Liver (tissue), 6 donors: ENCODE measurements at regions not wholly inside any gene's neighbourhood (a gene's known extent, or its start where the extent isn't known, plus 50 kb on each side); places are given as distances from the start of the nearest gene placed in this dataset.

Source experiments
- DNase-seq: peaks from one replicate; pipeline ENCODE4 v3.0.0-alpha.2; 2017; ENCODE audit warnings: low spot score
- H3K27ac ChIP-seq, 2 donors: one replicate each; pipeline ENCODE4 v1.7.0; 2013; ENCODE audit warnings: inconsistent platforms in 2 of 2, low read length in 2 of 2, control low read depth in 1 of 2, low read depth in 1 of 2, mild to moderate bottlenecking in 1 of 2
- H3K27me3 ChIP-seq, 4 donors: one replicate each; pipeline versions ENCODE4 v1.6.1 to v1.7.0; 2013; ENCODE audit warnings: low read length in 3 of 4, inconsistent platforms in 1 of 4, mild to moderate bottlenecking in 1 of 4, moderate library complexity in 1 of 4; ENCODE audit not compliant: control insufficient read depth in 4 of 4, insufficient read depth in 4 of 4
- H3K36me3 ChIP-seq, 4 donors: one replicate each; pipeline versions ENCODE4 v1.6.1 to v1.7.0; 2013; ENCODE audit warnings: low read length in 3 of 4, mild to moderate bottlenecking in 3 of 4, low read depth in 1 of 4, moderate library complexity in 1 of 4; ENCODE audit not compliant: control insufficient read depth in 4 of 4, insufficient read depth in 3 of 4
- H3K4me1 ChIP-seq, 4 donors: one replicate each; pipeline versions ENCODE4 v1.6.1 to v1.7.0; 2013; ENCODE audit warnings: low read length in 3 of 4, mild to moderate bottlenecking in 3 of 4, moderate library complexity in 1 of 4; ENCODE audit not compliant: control insufficient read depth in 4 of 4, insufficient read depth in 4 of 4
- H3K4me3 ChIP-seq, 3 donors: one replicate each; pipeline versions ENCODE4 v1.6.1 to v1.7.0; 2013; ENCODE audit warnings: low read length in 3 of 3, control low read depth in 1 of 3, low read depth in 1 of 3, mild to moderate bottlenecking in 1 of 3
- H3K9ac ChIP-seq, 2 donors: one replicate each; pipeline ENCODE4 v1.7.0; 2013; ENCODE audit warnings: low read length in 2 of 2, mild to moderate bottlenecking in 2 of 2, moderate library complexity in 2 of 2, control low read depth in 1 of 2, low read depth in 1 of 2
- H3K9me3 ChIP-seq, 4 donors: one replicate each; pipeline versions ENCODE4 v1.6.1 to v1.7.0; 2013; ENCODE audit warnings: low read length in 3 of 4; ENCODE audit not compliant: control insufficient read depth in 4 of 4
- GABPA ChIP-seq, 2 donors: IDR thresholded peaks in 1 of 2; conservative IDR thresholded peaks in 1 of 2; 2 replicates each; pipeline ENCODE4 v1.6.1; 2016; ENCODE audit warnings: antibody characterized with exemption in 2 of 2, mild to moderate bottlenecking in 1 of 2, moderate library complexity in 1 of 2
- HNF4A ChIP-seq, 2 donors: conservative IDR thresholded peaks; 2 replicates each; pipeline ENCODE4 v1.6.1; 2016; ENCODE audit warnings: antibody characterized with exemption in 2 of 2, mild to moderate bottlenecking in 2 of 2
- HNF4G ChIP-seq: IDR thresholded peaks from 2 replicates; pipeline ENCODE4 v1.6.1; 2016; ENCODE audit warnings: antibody characterized with exemption
- JUND ChIP-seq, 2 donors: IDR thresholded peaks; 2 replicates each; pipeline ENCODE4 v1.6.1; 2016; ENCODE audit warnings: antibody characterized with exemption in 2 of 2
- RAD21 ChIP-seq, 2 donors: IDR thresholded peaks; 2 replicates each; pipeline ENCODE4 v1.6.1; 2016; ENCODE audit warnings: antibody characterized with exemption in 2 of 2, mild to moderate bottlenecking in 2 of 2
- TAF1 ChIP-seq: conservative IDR thresholded peaks from 2 replicates; pipeline ENCODE4 v1.6.1; 2016; ENCODE audit warnings: antibody characterized with exemption, mild to moderate bottlenecking
- YY1 ChIP-seq: IDR thresholded peaks from 2 replicates; pipeline ENCODE4 v1.6.1; 2016; ENCODE audit warnings: antibody characterized with exemption, mild to moderate bottlenecking
- TF ChIP-seq, protein P1 (sequence below): IDR thresholded peaks from 2 replicates; pipeline ENCODE4 v1.6.1; 2016; ENCODE audit warnings: antibody characterized with exemption, mild to moderate bottlenecking
- TF ChIP-seq, protein P2 (sequence below): IDR thresholded peaks from 2 replicates; pipeline ENCODE4 v1.6.1; 2016; ENCODE audit warnings: antibody characterized with exemption
- TF ChIP-seq, protein P3 (sequence below): IDR thresholded peaks from 2 replicates; pipeline ENCODE4 v1.6.1; 2016; ENCODE audit warnings: antibody characterized with exemption
- donor health status: healthy.
- donor health status: healthy.
- donor health status: healthy.

DNA sequence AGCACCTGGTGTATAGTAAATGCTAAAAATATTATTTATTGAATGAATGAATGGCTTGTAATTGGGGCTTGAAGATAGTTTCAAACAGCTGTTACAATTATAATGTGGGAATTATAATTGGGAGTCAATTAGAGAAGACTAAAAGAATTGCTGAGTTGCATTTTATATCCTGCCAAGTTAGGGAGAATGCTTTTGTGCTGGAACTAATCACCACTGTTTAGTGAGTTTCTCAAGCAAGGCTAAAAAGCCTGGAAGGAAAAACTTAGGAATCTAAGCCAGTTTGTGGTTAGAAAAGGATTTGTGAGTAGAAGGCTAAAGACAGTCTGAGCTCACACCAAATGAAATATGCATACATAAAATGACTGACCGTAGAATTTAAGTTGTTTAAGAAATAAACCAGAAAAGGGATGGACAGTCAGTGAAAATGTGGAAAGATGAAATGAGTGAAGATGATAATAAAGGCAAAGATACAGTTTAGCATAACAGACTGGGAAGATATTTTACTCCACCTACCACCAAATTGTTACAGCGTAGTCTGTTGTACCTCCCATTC, 647.7 kb upstream of the FSHR start (continued):
- TF ChIP-seq, protein P1, sequence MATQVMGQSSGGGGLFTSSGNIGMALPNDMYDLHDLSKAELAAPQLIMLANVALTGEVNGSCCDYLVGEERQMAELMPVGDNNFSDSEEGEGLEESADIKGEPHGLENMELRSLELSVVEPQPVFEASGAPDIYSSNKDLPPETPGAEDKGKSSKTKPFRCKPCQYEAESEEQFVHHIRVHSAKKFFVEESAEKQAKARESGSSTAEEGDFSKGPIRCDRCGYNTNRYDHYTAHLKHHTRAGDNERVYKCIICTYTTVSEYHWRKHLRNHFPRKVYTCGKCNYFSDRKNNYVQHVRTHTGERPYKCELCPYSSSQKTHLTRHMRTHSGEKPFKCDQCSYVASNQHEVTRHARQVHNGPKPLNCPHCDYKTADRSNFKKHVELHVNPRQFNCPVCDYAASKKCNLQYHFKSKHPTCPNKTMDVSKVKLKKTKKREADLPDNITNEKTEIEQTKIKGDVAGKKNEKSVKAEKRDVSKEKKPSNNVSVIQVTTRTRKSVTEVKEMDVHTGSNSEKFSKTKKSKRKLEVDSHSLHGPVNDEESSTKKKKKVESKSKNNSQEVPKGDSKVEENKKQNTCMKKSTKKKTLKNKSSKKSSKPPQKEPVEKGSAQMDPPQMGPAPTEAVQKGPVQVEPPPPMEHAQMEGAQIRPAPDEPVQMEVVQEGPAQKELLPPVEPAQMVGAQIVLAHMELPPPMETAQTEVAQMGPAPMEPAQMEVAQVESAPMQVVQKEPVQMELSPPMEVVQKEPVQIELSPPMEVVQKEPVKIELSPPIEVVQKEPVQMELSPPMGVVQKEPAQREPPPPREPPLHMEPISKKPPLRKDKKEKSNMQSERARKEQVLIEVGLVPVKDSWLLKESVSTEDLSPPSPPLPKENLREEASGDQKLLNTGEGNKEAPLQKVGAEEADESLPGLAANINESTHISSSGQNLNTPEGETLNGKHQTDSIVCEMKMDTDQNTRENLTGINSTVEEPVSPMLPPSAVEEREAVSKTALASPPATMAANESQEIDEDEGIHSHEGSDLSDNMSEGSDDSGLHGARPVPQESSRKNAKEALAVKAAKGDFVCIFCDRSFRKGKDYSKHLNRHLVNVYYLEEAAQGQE: no peak
- TF ChIP-seq HNF4G (no peak), YY1 (no peak), TAF1 (no peak)

DNA sequence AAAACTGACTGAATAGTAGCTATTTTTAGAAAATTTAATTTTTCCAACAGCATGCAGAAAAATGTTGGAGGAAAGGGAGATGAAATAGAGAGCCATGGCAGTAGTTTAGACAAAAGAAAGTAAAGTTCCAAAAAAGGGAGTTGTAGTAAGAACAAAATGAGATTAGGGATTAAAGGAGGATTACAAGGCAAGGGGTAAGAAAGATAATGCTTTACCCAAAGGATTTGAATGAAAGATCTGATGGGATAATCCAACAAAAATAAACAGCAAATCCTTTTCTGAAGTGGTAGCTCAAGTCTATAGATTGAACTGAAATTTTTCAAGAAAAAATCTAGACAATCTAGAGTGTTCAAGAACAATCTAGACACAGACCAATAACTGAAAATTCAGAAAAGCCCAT, 644.3 kb upstream of the FSHR start:
- H3K9me3 ChIP-seq: no peaks in the 10 kb centered on the region
- DNase-seq: no peak

More for the DNA sequence above, 644.3 kb upstream of the FSHR start:
- TF ChIP-seq JUND (IDR thresholded peaks at IDR 0.05) (no peak), HNF4A (conservative IDR thresholded peaks at IDR 0.05) (no peak), RAD21 (IDR thresholded peaks at IDR 0.05) (no peak), GABPA (IDR thresholded peaks at IDR 0.05 in 1 of 2, conservative IDR thresholded peaks at IDR 0.05 in 1 of 2) (no peak), TAF1 (no peak)
- TF ChIP-seq, protein P2, sequence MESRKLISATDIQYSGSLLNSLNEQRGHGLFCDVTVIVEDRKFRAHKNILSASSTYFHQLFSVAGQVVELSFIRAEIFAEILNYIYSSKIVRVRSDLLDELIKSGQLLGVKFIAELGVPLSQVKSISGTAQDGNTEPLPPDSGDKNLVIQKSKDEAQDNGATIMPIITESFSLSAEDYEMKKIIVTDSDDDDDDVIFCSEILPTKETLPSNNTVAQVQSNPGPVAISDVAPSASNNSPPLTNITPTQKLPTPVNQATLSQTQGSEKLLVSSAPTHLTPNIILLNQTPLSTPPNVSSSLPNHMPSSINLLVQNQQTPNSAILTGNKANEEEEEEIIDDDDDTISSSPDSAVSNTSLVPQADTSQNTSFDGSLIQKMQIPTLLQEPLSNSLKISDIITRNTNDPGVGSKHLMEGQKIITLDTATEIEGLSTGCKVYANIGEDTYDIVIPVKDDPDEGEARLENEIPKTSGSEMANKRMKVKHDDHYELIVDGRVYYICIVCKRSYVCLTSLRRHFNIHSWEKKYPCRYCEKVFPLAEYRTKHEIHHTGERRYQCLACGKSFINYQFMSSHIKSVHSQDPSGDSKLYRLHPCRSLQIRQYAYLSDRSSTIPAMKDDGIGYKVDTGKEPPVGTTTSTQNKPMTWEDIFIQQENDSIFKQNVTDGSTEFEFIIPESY: no peak
- TF ChIP-seq, protein P3, sequence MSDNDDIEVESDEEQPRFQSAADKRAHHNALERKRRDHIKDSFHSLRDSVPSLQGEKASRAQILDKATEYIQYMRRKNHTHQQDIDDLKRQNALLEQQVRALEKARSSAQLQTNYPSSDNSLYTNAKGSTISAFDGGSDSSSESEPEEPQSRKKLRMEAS: no peak
- TF ChIP-seq, protein P1: no peak
- H3K9ac ChIP-seq: no peak overlapping the region
- H3K27me3 ChIP-seq: no peaks in the 10 kb centered on the region
- no peaks in the 10 kb centered on the region for H3K4me1 ChIP-seq
- no peak overlapping the region for H3K4me3 ChIP-seq
- no peaks in the 10 kb centered on the region for H3K36me3 ChIP-seq
- no peak overlapping the region for H3K27ac ChIP-seq
